Chondrocyte (in vitro differentiated cells): ENCODE measurements at regions not wholly inside any gene's neighbourhood (a gene's known extent, or its start where the extent isn't known, plus 50 kb on each side); places are given as distances from the start of the nearest gene placed in this dataset.

ENCODE experiments used
- DNase-seq: peaks from one replicate; pipeline ENCODE4 v3.0.0; 2021; ENCODE audit warnings: mixed read lengths, low spot score
- H3K27ac Mint-ChIP-seq: one replicate; pipeline ENCODE4 v1.8.0; 2021; ENCODE audit warnings: mild to moderate bottlenecking, moderate library complexity, mixed read lengths; ENCODE audit not compliant: unreplicated experiment
- H3K27me3 Mint-ChIP-seq: 2 replicates; pipeline ENCODE4 v1.8.0; 2021; ENCODE audit warnings: low read depth, mixed read lengths
- H3K36me3 Mint-ChIP-seq: 2 replicates; pipeline ENCODE4 v1.8.0; 2021; ENCODE audit warnings: low read depth, mixed read lengths
- H3K4me1 Mint-ChIP-seq: 2 replicates; pipeline ENCODE4 v1.8.0; 2021; ENCODE audit warnings: low read depth, mild to moderate bottlenecking, mixed read lengths
- H3K4me3 Mint-ChIP-seq: one replicate; pipeline ENCODE4 v1.8.0; 2021; ENCODE audit warnings: mild to moderate bottlenecking, moderate library complexity, mixed read lengths; ENCODE audit not compliant: unreplicated experiment
- H3K9me3 Mint-ChIP-seq: 2 replicates; pipeline ENCODE4 v1.8.0; 2021; ENCODE audit warnings: low read depth, mixed read lengths
- CTCF ChIP-seq: fragments of 200-600 bp; sonication (generic); IDR thresholded peaks from 2 replicates; pipeline ENCODE4 v1.5.0; 2021; ENCODE audit warnings: antibody characterized with exemption, mild to moderate bottlenecking, moderate library complexity

- H3K27me3 Mint-ChIP-seq = no peaks in the 10 kb centered on the region
- no peak overlapping the region for H3K27ac Mint-ChIP-seq
- peaks cover 18% of the 10 kb centered on the region for H3K9me3 Mint-ChIP-seq
- no peaks in the 10 kb centered on the region for H3K4me1 Mint-ChIP-seq
- peaks cover 1% of the 10 kb centered on the region for H3K36me3 Mint-ChIP-seq
- H3K4me3 Mint-ChIP-seq = no peak overlapping the region
- no peak for TF ChIP-seq CTCF
- DNase-seq = no peak
These were observed 248.2 kb downstream of the MAN2A1 start for GRCh38 chr5:109937951-109938350.

GRCh38 chr5:109938453-109938852 lies 248.7 kb downstream of the MAN2A1 start:
- no peak for TF ChIP-seq CTCF
- Mint-ChIP-seq H3K36me3 (peaks cover 1% of the 10 kb centered on the region), H3K4me1 (no peaks in the 10 kb centered on the region), H3K9me3 (peaks cover 18% of the 10 kb centered on the region), H3K4me3 (no peak overlapping the region), H3K27ac (no peak overlapping the region), H3K27me3 (no peaks in the 10 kb centered on the region)
- DNase-seq = no peak

GRCh38 chr5:109939116-109939682 lies 249.5 kb downstream of the MAN2A1 start:
- no peak for TF ChIP-seq CTCF

GRCh38 chr5:109942646-109943045 lies 252.9 kb downstream of the MAN2A1 start:
- Mint-ChIP-seq H3K4me3 (no peak overlapping the region), H3K27me3 (no peaks in the 10 kb centered on the region), H3K36me3 (peaks cover 1% of the 10 kb centered on the region), H3K9me3 (peaks cover 18% of the 10 kb centered on the region), H3K4me1 (no peaks in the 10 kb centered on the region), H3K27ac (no peak overlapping the region)
- DNase-seq = no peak
- no peak for TF ChIP-seq CTCF

More at GRCh38 chr5:109939116-109939682, 249.5 kb downstream of the MAN2A1 start:
- DNase-seq = no peak
- Mint-ChIP-seq H3K36me3 (peaks cover 1% of the 10 kb centered on the region), H3K27ac (no peak overlapping the region), H3K4me1 (no peaks in the 10 kb centered on the region), H3K4me3 (no peak overlapping the region), H3K9me3 (peaks cover 18% of the 10 kb centered on the region), H3K27me3 (no peaks in the 10 kb centered on the region)

- H3K4me1 Mint-ChIP-seq = no peaks in the 10 kb centered on the region
- H3K9me3 Mint-ChIP-seq = peaks cover 18% of the 10 kb centered on the region
- H3K27me3 Mint-ChIP-seq = no peaks in the 10 kb centered on the region
- H3K27ac Mint-ChIP-seq = no peak overlapping the region
- TF ChIP-seq CTCF = no peak
- DNase-seq = no peak
- H3K36me3 Mint-ChIP-seq = peaks cover 1% of the 10 kb centered on the region
- no peak overlapping the region for H3K4me3 Mint-ChIP-seq
These were observed 254.0 kb downstream of the MAN2A1 start for GRCh38 chr5:109943701-109944235.
